Common myeloid progenitor, CD34-positive (primary cell): ENCODE measurements at regions not wholly inside any gene's neighbourhood (a gene's known extent, or its start where the extent isn't known, plus 50 kb on each side); places are given as distances from the start of the nearest gene placed in this dataset.
A peak's percentile ranks its signal among the peaks of the same experiment; 100 is the strongest.

Source experiments
- CTCF ChIA-PET: fragments of 350-600 bp; sonication (Branson Sonifier 250); formaldehyde crosslinking; loops from one replicate; lab custom pipeline; 2021; ENCODE audit warnings: antibody characterized with exemption; lab: Charles Lee
- POLR2A ChIA-PET: fragments of 350-600 bp; sonication (Branson Sonifier 250); formaldehyde crosslinking; loops from one replicate; lab custom pipeline; 2021; ENCODE audit warnings: antibody characterized with exemption; lab: Charles Lee
- DNase-seq, 3 donors: peaks; one replicate each; pipeline versions ENCODE4 v3.0.0 to v3.0.0-alpha.2; 2013
- H3K27ac ChIP-seq, 2 experiments: 1 replicate in 1 of 2; 2 replicates in 1 of 2; pipeline ENCODE4 v1.7.0; 2013; ENCODE audit warnings: inconsistent platforms in 2 of 2, low read length in 2 of 2, mild to moderate bottlenecking in 2 of 2, low read depth in 1 of 2, moderate library complexity in 1 of 2; ENCODE audit not compliant: severe bottlenecking in 2 of 2, insufficient read depth in 1 of 2, poor library complexity in 1 of 2
- H3K27me3 ChIP-seq, 5 experiments: replicated peaks in 2 of 5; 1 replicate in 3 of 5; 2 replicates in 2 of 5; pipeline versions ENCODE4 v1.6.1 to v1.7.0; 2013; ENCODE audit warnings: low read length in 4 of 5, mild to moderate bottlenecking in 2 of 5, moderate library complexity in 2 of 5, inconsistent platforms in 1 of 5; ENCODE audit not compliant: insufficient read depth in 5 of 5, control insufficient read depth in 4 of 5
- H3K36me3 ChIP-seq, 4 experiments: 1 replicate in 2 of 4; 2 replicates in 2 of 4; pipeline versions ENCODE4 v1.6.1 to v1.7.0; 2013; ENCODE audit warnings: low read length in 3 of 4, control low read depth in 1 of 4, mild to moderate bottlenecking in 1 of 4; ENCODE audit not compliant: control insufficient read depth in 4 of 4, insufficient read depth in 4 of 4
- H3K4me1 ChIP-seq, 4 experiments: 1 replicate in 3 of 4; 2 replicates in 1 of 4; pipeline versions ENCODE4 v1.6.1 to v1.7.1; 2013; ENCODE audit warnings: low read length in 3 of 4, mild to moderate bottlenecking in 3 of 4, control low read depth in 1 of 4, inconsistent platforms in 1 of 4, moderate library complexity in 1 of 4; ENCODE audit not compliant: control insufficient read depth in 4 of 4, insufficient read depth in 4 of 4; ENCODE audit errors: control extremely low read depth in 1 of 4
- H3K4me3 ChIP-seq, 7 experiments: 1 replicate in 4 of 7; 2 replicates in 3 of 7; pipeline versions ENCODE4 v1.5.1 to v1.7.0; 2013; ENCODE audit warnings: mild to moderate bottlenecking in 7 of 7, low read length in 6 of 7, moderate library complexity in 6 of 7, inconsistent platforms in 2 of 7, low read depth in 2 of 7, control low read depth in 1 of 7; ENCODE audit not compliant: insufficient read depth in 4 of 7, control insufficient read depth in 1 of 7; ENCODE audit errors: extremely low read depth in 1 of 7
- H3K9me3 ChIP-seq, 5 experiments: 1 replicate in 4 of 5; 2 replicates in 1 of 5; pipeline versions ENCODE4 v1.6.1 to v1.7.1; 2013; ENCODE audit warnings: low read length in 4 of 5, mild to moderate bottlenecking in 2 of 5, inconsistent platforms in 1 of 5, low read depth in 1 of 5, moderate library complexity in 1 of 5; ENCODE audit not compliant: control insufficient read depth in 4 of 5, insufficient read depth in 2 of 5; ENCODE audit errors: control extremely low read depth in 1 of 5
- WGBS: methylation state at CpG from one replicate; pipeline ENCODE4 v1.1.5; 2013; ENCODE audit not compliant: insufficient coverage; 5-methylcytosine and 5-hydroxymethylcytosine counted together

GRCh38 chr14:50049703-50050570, 66.4 kb downstream of the VCPKMT start:
- ChIA-PET CTCF (no interaction called here), POLR2A (no interaction called here)
- Histone ChIP-seq H3K27me3 (no peaks in the 10 kb centered on the region), H3K9me3 (no peaks in the 10 kb centered on the region), H3K36me3 (no peaks in the 10 kb centered on the region), H3K4me1 (peaks cover 0 to 18% (median 12%) of the 10 kb centered on the region in 4 experiments), H3K4me3 (no peak overlapping the region), H3K27ac (no peak overlapping the region)
- WGBS = 98% methylated on average over 17 of the region's 20 CpGs
- no peak for DNase-seq

- H3K27me3 ChIP-seq = no peaks in the 10 kb centered on the region
- 100% methylated on average over 12 of the region's 12 CpGs for WGBS
- POLR2A ChIA-PET = interaction anchor here (0.5 kb wide), 1 partner anchor 175 kb away, joined by 3 read pairs; no protein-coding TSS in a partner anchor
- DNase-seq = no peak
- no peak overlapping the region for H3K4me3 ChIP-seq
- H3K27ac ChIP-seq = no peak overlapping the region
- no peaks in the 10 kb centered on the region for H3K36me3 ChIP-seq
- CTCF ChIA-PET = interaction anchor here (0.8 kb wide), 1 partner anchor 806 kb away, joined by 3 read pairs; no protein-coding TSS in a partner anchor
- peaks cover 0 to 14% (median 7%) of the 10 kb centered on the region in 4 experiments for H3K4me1 ChIP-seq
- no peaks in the 10 kb centered on the region for H3K9me3 ChIP-seq
These were observed 65.3 kb downstream of the VCPKMT start for GRCh38 chr14:50051106-50051505.

GRCh38 chr14:50051706-50052105, 64.7 kb downstream of the VCPKMT start:
- ChIA-PET POLR2A (no interaction called here), CTCF (no interaction called here)
- Histone ChIP-seq H3K4me1 (peaks cover 0 to 20% (median 11%) of the 10 kb centered on the region in 4 experiments), H3K36me3 (no peaks in the 10 kb centered on the region), H3K27me3 (no peaks in the 10 kb centered on the region), H3K4me3 (no peak overlapping the region), H3K27ac (no peak overlapping the region), H3K9me3 (no peaks in the 10 kb centered on the region)
- no peak for DNase-seq
- WGBS = no CpG with 5 or more reads among the region's 5 CpGs

- no peaks in the 10 kb centered on the region for H3K27me3 ChIP-seq
- no peaks in the 10 kb centered on the region for H3K36me3 ChIP-seq
- 100% methylated on average over 9 of the region's 11 CpGs for WGBS
- ChIA-PET CTCF (no interaction called here), POLR2A (no interaction called here)
- peaks cover 0 to 22% (median 15%) of the 10 kb centered on the region in 4 experiments for H3K4me1 ChIP-seq
- H3K27ac ChIP-seq = no peak overlapping the region
- DNase-seq = no peak
- no peaks in the 10 kb centered on the region for H3K9me3 ChIP-seq
- H3K4me3 ChIP-seq = no peak overlapping the region
These were observed 63.9 kb downstream of the VCPKMT start for GRCh38 chr14:50052517-50052916.

- no peaks in the 10 kb centered on the region for H3K27me3 ChIP-seq
- ChIA-PET POLR2A (no interaction called here), CTCF (interaction anchor here (0.6 to 1.4 kb wide), 2 partner anchors 51 to 202 kb away, joined by 3 read pairs; no protein-coding TSS in a partner anchor)
- no peaks in the 10 kb centered on the region for H3K36me3 ChIP-seq
- DNase-seq = no peak
- no peaks in the 10 kb centered on the region for H3K9me3 ChIP-seq
- no peak overlapping the region for H3K27ac ChIP-seq
- H3K4me1 ChIP-seq = peaks cover 0 to 29% (median 18%) of the 10 kb centered on the region in 4 experiments
- H3K4me3 ChIP-seq = no peak overlapping the region
- WGBS = 100% methylated on average over 2 of the region's 2 CpGs
These were observed 62.4 kb downstream of the VCPKMT start for GRCh38 chr14:50053935-50054334.

GRCh38 chr14:50055461-50056228, 60.7 kb downstream of the VCPKMT start:
- 68% methylated on average over 14 of the region's 14 CpGs for WGBS
- Histone ChIP-seq H3K4me3 (no peak overlapping the region), H3K36me3 (no peaks in the 10 kb centered on the region), H3K4me1 (peaks cover 4 to 44% (median 33%) of the 10 kb centered on the region in 4 experiments), H3K27me3 (no peaks in the 10 kb centered on the region), H3K27ac (no peak overlapping the region), H3K9me3 (no peaks in the 10 kb centered on the region)
- ChIA-PET CTCF (interaction anchor here (0.6 to 1.4 kb wide), 3 partner anchors 47 to 598 kb away, joined by 3 to 4 read pairs (median 4); no protein-coding TSS in a partner anchor), POLR2A (interaction anchor here (1.4 kb wide), 1 partner anchor 17 kb away, joined by 3 read pairs; no protein-coding TSS in a partner anchor)
- peak in 2 of 3 donors; percentile 67 to 76 for DNase-seq
